ENCODE measurements at regions not wholly inside any gene's neighbourhood (a gene's known extent, or its start where the extent isn't known, plus 50 kb on each side); places are given as distances from the start of the nearest gene placed in this dataset.

DNA sequence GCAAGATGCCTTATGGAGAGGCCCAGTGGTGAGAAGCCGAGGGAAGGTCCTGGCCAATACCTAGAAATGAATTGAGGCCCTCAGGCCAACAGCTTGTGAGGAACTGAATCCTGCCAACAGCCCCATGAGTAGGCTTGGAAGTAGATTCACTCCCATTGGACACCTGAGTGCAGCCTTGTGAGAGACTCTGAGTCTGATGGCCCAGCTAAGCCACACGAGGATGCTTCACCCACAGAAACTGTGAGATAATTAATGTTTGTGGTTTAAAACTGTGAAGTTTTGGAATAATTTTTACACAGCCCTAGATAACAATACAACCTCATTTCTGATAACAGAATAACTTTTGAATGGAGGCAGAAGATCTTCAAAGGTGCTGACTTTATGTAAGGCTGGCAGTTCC lies 65.9 kb upstream of the DAP start:
- no peak for TF ChIP-seq EZH2phosphoT487 (IDR thresholded peaks at IDR 0.05; ENCODE audit: low read length)
- TF ChIP-seq CTCF (IDR thresholded peaks at IDR 0.05; ENCODE audit: low read length): no peak
- no peak for TF ChIP-seq EZH2 (optimal IDR thresholded peaks at IDR 0.05; ENCODE audit: low read depth, low read length)
- DNase-seq: no peak
- Histone ChIP-seq H3K9ac (ENCODE audit: low read length) (no peak overlapping the region), H3K4me1 (ENCODE audit: low read length) (peaks cover 4% of the 10 kb centered on the region; the same call in 1 of the 2 replicates), H3K4me2 (ENCODE audit: low read depth, low read length) (no peak overlapping the region), H3K9me3 (replicated peaks; ENCODE audit: insufficient read depth, low read length) (no peaks in the 10 kb centered on the region), H4K20me1 (ENCODE audit: insufficient read depth, low read length) (no peaks in the 10 kb centered on the region), H3K27ac (ENCODE audit: low read length) (no peak overlapping the region), H3K36me3 (replicated peaks; ENCODE audit: insufficient read depth, low read length) (no peaks in the 10 kb centered on the region), H3F3A (ENCODE audit: insufficient read depth, low read length) (no peaks in the 10 kb centered on the region), H3K27me3 (replicated peaks; ENCODE audit: insufficient read depth, low read length) (no peaks in the 10 kb centered on the region), H3K4me3 (ENCODE audit: low read length) (no peak overlapping the region), H3K79me2 (ENCODE audit: low read length) (no peaks in the 10 kb centered on the region), H3K9me2 (replicated peaks; ENCODE audit: insufficient read depth, low read length) (no peaks in the 10 kb centered on the region), H2AFZ (ENCODE audit: low read length) (no peak overlapping the region)

DNA sequence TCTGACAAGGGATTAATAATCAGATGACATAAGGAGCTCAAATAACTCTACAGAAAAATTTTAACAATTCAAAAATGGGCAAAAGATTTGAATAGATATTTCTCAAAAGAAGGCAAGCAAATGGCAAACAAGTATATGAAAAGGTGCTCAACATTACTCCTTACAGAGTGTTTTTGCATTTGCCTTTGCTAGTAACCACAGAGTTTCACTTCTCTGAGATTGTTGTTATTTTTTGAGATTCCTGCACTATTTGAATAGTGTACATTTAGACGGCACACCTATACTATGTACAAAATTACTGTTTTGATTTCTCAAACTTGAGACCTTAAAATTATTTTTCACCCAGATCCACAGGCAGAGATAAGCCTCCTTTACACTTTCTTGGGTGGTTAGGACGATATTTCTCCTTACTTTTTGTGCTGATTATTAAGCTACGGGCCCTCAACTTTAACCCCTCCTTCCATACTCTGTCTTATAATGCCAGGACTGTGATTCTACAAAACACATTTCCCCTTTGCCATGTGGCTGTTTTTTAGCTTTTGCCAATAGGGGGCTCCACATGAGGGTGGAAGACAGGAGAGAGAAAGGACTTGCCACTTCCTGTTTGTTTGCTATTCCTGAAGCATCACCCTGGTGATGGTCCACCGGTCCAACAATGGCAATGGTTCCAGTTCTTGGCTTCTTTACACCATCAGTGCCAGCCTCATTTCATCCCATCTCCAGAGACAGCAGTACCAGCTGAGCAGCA lies 65.0 kb upstream of the DAP start:
- Histone ChIP-seq H3K27ac (ENCODE audit: low read length) (no peak overlapping the region), H3K4me2 (ENCODE audit: low read depth, low read length) (no peak overlapping the region), H3K4me3 (ENCODE audit: low read length) (no peak overlapping the region), H3K36me3 (replicated peaks; ENCODE audit: insufficient read depth, low read length) (no peaks in the 10 kb centered on the region), H4K20me1 (ENCODE audit: insufficient read depth, low read length) (no peaks in the 10 kb centered on the region), H3K9me3 (replicated peaks; ENCODE audit: insufficient read depth, low read length) (no peaks in the 10 kb centered on the region), H3F3A (ENCODE audit: insufficient read depth, low read length) (no peaks in the 10 kb centered on the region), H2AFZ (ENCODE audit: low read length) (no peak overlapping the region), H3K79me2 (ENCODE audit: low read length) (no peaks in the 10 kb centered on the region), H3K27me3 (replicated peaks; ENCODE audit: insufficient read depth, low read length) (no peaks in the 10 kb centered on the region), H3K9me2 (replicated peaks; ENCODE audit: insufficient read depth, low read length) (no peaks in the 10 kb centered on the region), H3K4me1 (ENCODE audit: low read length) (peaks cover 4% of the 10 kb centered on the region; the same call in 1 of the 2 replicates), H3K9ac (ENCODE audit: low read length) (no peak overlapping the region)
- DNase-seq: peak; percentile 21
- TF ChIP-seq CTCF (IDR thresholded peaks at IDR 0.05; ENCODE audit: low read length): no peak
- no peak for TF ChIP-seq EZH2 (optimal IDR thresholded peaks at IDR 0.05; ENCODE audit: low read depth, low read length)
- no peak for TF ChIP-seq EZH2phosphoT487 (IDR thresholded peaks at IDR 0.05; ENCODE audit: low read length)

- Histone ChIP-seq H3K4me2 (ENCODE audit: low read depth, low read length) (no peak overlapping the region), H3K9me2 (replicated peaks; ENCODE audit: insufficient read depth, low read length) (no peaks in the 10 kb centered on the region), H3K36me3 (replicated peaks; ENCODE audit: insufficient read depth, low read length) (no peaks in the 10 kb centered on the region), H2AFZ (ENCODE audit: low read length) (no peak overlapping the region), H3K4me3 (ENCODE audit: low read length) (no peak overlapping the region), H3K27me3 (replicated peaks; ENCODE audit: insufficient read depth, low read length) (no peaks in the 10 kb centered on the region), H3F3A (ENCODE audit: insufficient read depth, low read length) (no peaks in the 10 kb centered on the region), H3K27ac (ENCODE audit: low read length) (no peak overlapping the region), H4K20me1 (ENCODE audit: insufficient read depth, low read length) (no peaks in the 10 kb centered on the region), H3K9ac (ENCODE audit: low read length) (no peak overlapping the region), H3K4me1 (ENCODE audit: low read length) (no peaks in the 10 kb centered on the region), H3K9me3 (replicated peaks; ENCODE audit: insufficient read depth, low read length) (no peaks in the 10 kb centered on the region), H3K79me2 (ENCODE audit: low read length) (no peaks in the 10 kb centered on the region)
- TF ChIP-seq EZH2 (optimal IDR thresholded peaks at IDR 0.05; ENCODE audit: low read depth, low read length): no peak
- TF ChIP-seq CTCF (IDR thresholded peaks at IDR 0.05; ENCODE audit: low read length): no peak
- no peak for DNase-seq
Observed at GRCh38 chr5:10812218-10812617, 51.2 kb upstream of the DAP start.

All from MM.1S (cell line).